CD1c-positive myeloid dendritic cell (primary cell): ENCODE measurements at regions not wholly inside any gene's neighbourhood (a gene's known extent, or its start where the extent isn't known, plus 50 kb on each side); places are given as distances from the start of the nearest gene placed in this dataset.

ENCODE experiments used
- DNase-seq: peaks from one replicate; pipeline ENCODE4 v3.0.0-alpha.2; 2016; ENCODE audit errors: extremely low spot score

GRCh38 chr6:109226353-109226752 is 131.0 kb downstream of the CEP57L1 start:
- no peak for DNase-seq

- no peak for DNase-seq
Observed at GRCh38 chr6:109225946-109226345, 130.6 kb downstream of the CEP57L1 start.

- no peak for DNase-seq
Observed at GRCh38 chr6:109224994-109225393, 129.7 kb downstream of the CEP57L1 start.

- DNase-seq: no peak
Observed at GRCh38 chr6:109224107-109224875, 129.0 kb downstream of the CEP57L1 start.

GRCh38 chr6:109222848-109223247 is 127.5 kb downstream of the CEP57L1 start:
- no peak for DNase-seq

- DNase-seq: no peak
Observed at GRCh38 chr6:109221543-109222195, 126.4 kb downstream of the CEP57L1 start.
